T-helper 9 cell (primary cell): ENCODE measurements at regions not wholly inside any gene's neighbourhood (a gene's known extent, or its start where the extent isn't known, plus 50 kb on each side); places are given as distances from the start of the nearest gene placed in this dataset.
"Not testable (repeated sequence)": the region's sequence is repeated elsewhere in the genome, so short reads cannot be mapped to it uniquely, and the experiment has no call there.

Experiments
- DNase-seq: peaks from one replicate; pipeline ENCODE4 v3.0.0-alpha.2; 2020

DNA sequence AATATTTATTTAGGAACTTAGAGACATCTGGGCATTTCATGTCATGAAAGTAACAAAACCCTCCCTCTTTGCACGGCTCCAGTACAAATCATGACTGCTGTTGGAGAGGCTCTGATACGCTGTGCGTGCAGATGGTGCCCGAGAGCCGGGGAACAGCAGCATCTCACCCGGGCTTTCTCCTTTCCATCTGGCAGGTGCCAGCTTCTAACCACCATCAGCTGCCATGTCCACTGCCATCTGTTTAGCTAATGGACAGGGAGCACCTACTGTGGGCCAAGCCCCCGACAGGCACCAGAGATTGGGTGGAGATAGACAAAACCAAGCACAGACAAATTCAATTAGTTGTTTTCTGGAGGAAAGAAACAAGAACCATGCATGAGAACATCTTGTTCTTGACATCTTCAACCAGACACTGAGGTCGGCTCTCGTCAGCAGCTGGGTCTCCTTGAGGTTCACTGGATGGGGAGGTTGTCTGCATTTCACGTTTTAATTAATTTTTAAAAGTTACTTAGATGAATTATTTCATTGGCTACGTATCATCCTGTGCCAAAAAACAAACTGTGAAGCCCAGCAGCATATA is 323.7 kb downstream of the THBS2 start:
- no peak for DNase-seq

- DNase-seq: no peak
Measured at GRCh38 chr6:168928012-168928411, 325.6 kb downstream of the THBS2 start.

DNA sequence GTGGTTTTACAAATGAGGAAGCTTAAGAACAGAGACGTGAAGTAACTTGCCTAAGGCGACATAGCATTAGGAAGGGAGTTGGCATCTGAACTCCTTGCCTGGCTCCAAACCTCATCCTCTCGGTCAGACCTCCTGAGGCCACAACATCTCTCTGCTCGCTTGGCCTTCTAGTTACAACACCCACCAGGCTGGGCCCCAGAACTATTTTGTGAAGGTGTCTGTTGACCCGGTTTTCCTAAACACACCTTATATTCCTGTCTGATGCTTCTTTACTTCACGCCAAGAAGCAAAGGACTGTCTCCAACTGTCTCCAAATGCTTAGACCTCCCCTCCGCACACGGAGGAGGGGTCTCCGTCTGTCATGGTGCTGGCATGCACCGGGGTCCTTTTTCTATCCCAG is 326.6 kb downstream of the THBS2 start:
- DNase-seq: no peak

GRCh38 chr6:168926306-168926705 is 327.3 kb downstream of the THBS2 start:
- DNase-seq: no peak

- DNase-seq: no peak
Measured at GRCh38 chr6:168925671-168926070, 328.0 kb downstream of the THBS2 start.

DNA sequence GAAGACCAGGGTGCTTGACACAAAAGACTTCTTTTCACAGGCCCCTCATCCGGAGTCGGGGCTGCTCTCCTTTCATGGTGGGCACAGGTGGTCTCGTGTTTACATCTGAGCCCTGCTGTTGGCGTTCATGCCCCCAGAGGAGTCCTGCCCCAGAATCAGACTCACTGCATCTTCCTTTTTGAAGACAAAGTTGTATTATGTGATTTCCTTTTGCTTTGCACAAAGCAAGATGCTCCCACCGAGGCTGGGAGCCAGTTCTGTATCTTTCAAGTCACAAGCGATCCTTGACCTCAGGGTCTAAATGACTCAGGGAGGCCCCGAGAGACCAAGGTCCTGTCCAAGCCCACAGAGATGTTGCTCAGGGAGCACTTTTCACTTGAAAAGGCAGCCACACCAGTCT is 330.5 kb downstream of the THBS2 start:
- DNase-seq: no peak

- DNase-seq: no peak
Measured at GRCh38 chr6:168922436-168922835, 331.2 kb downstream of the THBS2 start.

DNA sequence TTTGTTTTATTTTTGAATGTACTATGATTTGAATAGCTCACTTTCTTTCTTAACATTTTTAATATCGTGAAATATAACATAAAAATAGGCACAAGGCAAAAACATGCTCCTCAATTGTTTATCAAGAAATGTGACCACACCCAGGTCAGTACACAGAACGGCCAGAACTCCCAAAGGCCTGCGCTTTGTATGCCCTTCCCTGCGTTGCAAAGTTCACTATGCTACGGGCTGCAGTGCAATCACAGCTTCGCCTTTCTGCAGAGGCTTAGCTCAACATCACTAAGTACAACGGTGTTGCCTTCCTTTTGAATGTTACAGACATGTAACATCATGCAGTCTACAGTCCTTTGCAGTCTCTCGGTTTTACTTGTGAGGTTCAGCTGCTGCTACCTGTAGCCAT is 333.4 kb downstream of the THBS2 start:
- DNase-seq: no peak

DNA sequence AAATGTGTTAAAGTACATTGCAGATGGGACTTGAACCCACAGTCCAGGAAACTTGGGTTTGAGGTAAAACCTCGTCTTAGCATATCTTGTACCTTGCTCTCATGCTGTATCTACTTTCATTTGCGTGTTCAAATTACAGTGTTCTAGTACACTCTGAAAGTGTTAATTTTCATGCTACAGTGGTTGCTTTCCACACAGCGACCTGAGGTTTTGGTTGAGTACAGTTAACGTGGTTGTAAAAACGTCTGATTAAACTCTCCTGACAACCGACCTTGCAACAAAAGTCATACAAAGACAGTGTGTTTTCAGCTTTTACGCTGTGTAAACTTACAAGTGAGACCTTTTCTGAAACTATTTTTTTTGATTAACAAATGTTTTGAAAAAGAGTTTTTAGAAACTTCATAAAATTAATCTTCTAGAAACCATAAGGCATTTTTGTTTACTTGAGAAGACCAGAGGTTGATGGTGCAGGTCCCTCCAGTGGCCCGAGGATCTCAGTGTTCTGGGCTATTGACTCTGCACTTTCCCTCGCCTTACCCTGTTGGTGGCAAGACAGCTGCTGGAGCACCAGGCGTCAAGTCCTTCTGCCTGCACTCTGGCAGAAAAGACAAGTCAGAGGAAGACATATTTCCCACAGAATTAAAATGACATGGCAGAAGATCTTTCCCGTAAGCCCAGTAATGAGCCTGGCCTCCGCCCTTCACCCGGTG is 334.0 kb downstream of the THBS2 start:
- no peak for DNase-seq

DNA sequence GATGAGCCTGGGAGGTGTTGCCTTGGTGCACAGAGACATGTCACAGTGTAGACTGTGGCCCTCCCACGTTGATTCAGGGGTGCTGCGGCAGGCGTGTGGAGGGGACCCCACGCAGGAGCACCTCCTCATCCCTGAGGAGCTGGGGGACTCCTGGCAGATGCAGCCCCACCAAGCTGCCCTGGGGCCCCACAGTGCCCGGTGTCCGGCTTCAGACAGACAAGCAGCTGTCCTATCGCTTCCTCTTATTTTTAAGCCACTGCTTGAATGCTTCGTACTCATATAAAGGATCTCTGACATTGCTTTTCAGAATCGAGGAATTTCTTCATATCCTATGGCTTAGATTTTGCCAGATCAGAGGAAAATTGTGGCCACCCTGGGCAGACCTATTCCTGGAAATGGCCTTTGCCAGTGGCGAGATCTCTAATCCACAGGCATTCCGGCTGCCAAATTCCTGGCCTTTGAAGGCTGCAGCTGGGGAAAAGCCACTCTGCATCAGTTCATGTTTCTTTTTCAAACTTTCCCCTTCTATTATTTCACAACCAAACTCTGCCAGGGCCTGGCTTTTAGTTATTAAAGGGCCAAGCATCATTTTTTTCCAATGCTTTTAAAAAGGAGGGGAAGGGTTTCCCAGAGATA is 337.0 kb downstream of the THBS2 start:
- DNase-seq: no peak

GRCh38 chr6:168915855-168916254 is 337.8 kb downstream of the THBS2 start:
- no peak for DNase-seq

DNA sequence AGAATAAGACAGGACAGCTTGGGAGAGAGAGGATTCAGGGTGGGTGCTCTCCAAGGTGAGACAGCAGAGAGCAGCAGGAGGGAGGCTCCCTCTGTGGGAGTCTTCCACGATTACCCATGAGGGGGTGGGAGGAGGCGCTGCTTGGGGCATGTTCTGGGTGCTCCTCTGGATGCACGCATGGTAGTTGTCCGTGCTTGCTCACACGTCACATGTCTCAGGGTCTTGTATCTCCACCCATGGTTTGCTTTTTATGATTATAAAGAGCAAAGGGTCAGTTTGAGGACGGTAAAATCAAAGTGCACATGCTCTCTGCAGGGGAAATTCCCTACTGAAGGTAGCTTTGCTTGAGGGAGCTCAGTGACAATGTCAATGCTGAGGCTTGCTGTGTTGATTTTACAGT is 338.4 kb downstream of the THBS2 start:
- no peak for DNase-seq

- no peak for DNase-seq
Measured at GRCh38 chr6:168913866-168914469, 339.7 kb downstream of the THBS2 start.

DNA sequence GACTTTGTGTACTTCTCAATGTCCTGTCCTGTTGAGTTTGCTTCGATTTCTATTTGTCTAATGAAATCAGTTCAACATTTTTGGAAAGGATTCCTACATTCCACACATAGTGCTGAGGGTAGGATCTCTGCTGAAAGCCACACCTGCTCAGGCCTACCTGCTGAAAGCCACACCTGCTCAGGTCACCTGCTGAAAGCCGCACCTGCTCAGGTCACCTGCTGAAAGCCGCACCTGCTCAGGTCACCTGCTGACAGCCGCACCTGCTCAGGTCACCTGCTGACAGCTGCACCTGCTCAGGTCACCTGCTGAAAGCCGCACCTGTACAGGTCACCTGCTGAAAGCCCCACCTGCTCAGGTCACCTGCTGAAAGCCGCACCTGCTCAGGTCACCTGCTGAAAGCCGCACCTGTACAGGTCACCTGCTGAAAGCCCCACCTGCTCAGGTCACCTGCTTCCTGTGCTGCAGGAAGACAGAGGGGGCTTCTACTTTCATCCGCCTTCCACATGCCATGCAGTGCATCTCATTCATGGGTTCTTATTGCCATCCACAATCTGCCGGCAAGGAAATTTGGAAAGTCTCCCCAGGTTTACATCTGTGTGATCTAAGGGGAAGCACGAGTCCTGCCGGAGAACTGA is 340.3 kb downstream of the THBS2 start:
- not testable (repeated sequence) for DNase-seq

- DNase-seq: no peak
Measured at GRCh38 chr6:168909288-168909687, 344.4 kb downstream of the THBS2 start.

DNA sequence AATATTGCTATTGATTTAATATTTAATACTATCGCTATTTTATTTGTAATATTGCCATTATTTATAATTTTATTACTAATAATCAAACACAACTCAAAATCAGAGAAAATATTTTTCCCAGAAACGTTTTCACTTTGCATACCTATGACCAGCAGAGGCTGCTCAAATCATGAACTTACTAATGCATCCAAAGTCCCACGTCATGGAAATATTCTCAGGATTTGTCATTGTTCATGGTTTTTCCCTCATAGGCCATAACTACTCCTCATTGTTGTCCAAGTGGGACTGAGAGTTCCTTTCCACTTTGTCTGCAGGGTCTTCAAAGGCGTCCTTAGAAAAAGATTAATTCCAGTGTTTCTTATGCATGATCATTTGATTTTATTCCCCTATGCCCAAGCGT is 344.8 kb downstream of the THBS2 start:
- DNase-seq: no peak

DNA sequence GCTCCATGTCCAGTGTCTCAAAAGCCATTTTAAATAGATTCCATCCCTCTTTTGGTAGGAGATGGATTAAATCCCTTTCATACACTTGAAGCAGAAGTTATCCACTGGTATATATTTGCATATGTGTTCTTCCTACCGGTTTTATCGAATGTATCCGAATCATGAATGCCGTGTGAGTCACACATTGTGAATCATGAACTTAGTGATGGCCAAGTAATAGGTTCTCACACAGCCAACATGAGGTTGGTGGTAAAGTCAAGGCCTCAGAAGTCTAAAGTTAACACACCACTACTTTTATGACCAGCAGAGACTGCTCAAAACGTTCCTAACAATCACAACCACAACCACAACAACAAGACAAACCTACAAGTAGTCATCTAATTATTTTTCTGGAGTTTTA is 345.5 kb downstream of the THBS2 start:
- DNase-seq: no peak

- no peak for DNase-seq
Measured at GRCh38 chr6:168906391-168906790, 347.3 kb downstream of the THBS2 start.

- DNase-seq: no peak
Measured at GRCh38 chr6:168905451-168906090, 348.1 kb downstream of the THBS2 start.

DNA sequence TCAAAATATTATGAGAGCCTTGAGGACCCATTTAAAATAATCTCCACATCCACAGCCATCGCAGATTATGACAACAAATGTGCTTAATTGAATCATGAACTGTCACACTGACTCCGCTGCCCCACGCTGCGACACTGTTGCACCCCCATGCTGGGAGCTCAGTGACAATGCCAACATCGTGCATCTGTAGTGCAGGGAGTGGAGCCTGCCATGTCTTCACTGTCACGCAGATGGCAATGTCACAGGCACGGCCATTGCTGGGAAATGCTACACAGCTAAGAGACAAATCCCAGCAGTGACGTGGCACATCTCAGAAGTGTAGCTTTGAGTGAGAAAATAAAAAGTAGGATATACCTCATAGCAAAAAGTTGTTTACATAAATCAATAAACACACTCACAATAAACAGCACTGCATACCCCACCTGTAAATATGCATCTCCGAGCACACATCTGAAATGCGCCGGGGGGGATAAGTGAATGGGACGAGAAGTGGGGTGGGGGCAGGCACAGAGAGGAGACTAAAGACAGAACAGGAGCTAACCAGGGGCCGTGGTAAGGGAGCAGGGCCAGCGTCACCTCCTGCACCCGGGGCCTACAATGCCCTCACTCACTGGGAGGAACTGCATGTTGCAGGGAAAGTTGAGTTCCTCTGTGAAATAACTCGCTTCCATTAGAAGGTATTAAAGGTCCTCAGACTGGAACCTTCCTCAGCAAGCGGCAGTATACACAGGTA is 349.9 kb downstream of the THBS2 start:
- no peak for DNase-seq

DNA sequence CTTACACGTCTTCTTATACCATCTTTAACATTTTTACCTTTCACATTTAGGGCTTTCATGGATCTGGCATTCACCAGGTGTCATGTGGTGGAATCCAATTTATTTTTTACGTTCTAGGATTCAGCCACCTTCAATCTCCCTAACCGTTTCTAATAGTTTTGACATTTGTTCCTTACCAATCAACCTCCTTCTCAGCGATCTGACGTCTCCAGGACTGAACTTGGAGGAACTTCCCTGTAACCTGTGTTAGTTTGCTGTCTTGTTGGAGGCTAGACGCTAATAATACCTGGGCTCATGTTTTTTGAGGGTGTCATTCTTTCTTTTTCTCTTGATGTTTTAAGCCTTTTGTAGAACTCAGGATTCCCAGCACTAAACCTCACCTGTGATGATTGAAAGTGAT is 351.6 kb downstream of the THBS2 start:
- DNase-seq: no peak

- DNase-seq: no peak
Measured at GRCh38 chr6:168901076-168901475, 352.6 kb downstream of the THBS2 start.
